ENCODE measurements at regions not wholly inside any gene's neighbourhood (a gene's known extent, or its start where the extent isn't known, plus 50 kb on each side); places are given as distances from the start of the nearest gene placed in this dataset.

DNA sequence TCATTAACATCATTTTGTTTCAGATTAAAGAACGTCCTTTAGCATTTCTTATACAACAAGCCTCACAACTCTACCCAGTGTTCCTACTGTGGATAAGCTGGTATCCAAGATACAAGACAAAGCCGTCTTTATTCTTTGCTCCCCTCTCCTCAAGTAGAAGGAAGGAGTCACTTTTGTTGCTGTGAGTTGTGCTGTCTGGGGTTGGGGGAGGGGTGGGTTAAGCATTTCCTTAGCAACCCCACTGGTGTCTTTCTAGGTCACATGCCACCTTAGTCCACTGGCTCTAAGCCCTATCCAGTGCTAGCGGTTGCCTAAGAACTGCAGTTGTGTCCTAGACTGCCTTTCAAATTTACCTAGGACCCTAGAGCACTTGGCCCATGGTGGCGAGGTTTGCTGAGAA, 155.6 kb upstream of the PIEZO2 start:
- WGBS, 4 donors, result 76 to 83% (median 81%) methylated on average over 3 to 4 of the region's 4 CpGs

DNA sequence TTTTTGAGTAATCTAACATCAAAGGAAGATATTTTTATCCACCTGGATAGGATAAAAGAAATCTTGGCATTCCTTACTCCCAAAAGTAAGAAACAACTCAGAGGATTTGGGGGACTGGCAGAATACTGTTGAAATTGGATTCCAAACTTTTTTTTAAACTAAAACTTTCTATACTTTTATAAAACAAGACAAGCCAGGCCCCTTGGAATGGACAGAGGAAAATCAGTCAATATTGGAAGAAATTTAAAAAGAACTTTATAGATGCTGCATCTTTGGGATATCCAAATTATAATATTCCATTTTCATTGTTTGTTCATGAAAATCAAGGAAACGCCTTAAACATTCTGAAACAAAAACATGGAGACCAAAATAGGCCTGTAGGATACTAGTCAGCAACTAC, 147.6 kb upstream of the PIEZO2 start:
- no peak for DNase-seq
- no peaks in the 10 kb centered on the region for H3K27me3 ChIP-seq
- TF ChIP-seq, protein P1, sequence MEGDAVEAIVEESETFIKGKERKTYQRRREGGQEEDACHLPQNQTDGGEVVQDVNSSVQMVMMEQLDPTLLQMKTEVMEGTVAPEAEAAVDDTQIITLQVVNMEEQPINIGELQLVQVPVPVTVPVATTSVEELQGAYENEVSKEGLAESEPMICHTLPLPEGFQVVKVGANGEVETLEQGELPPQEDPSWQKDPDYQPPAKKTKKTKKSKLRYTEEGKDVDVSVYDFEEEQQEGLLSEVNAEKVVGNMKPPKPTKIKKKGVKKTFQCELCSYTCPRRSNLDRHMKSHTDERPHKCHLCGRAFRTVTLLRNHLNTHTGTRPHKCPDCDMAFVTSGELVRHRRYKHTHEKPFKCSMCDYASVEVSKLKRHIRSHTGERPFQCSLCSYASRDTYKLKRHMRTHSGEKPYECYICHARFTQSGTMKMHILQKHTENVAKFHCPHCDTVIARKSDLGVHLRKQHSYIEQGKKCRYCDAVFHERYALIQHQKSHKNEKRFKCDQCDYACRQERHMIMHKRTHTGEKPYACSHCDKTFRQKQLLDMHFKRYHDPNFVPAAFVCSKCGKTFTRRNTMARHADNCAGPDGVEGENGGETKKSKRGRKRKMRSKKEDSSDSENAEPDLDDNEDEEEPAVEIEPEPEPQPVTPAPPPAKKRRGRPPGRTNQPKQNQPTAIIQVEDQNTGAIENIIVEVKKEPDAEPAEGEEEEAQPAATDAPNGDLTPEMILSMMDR (IDR thresholded peaks at IDR 0.05), result no peak
- TF ChIP-seq POLR2A (IDR thresholded peaks at IDR 0.05), result no peak
- H3K9me3 ChIP-seq (replicated peaks in 1 of 3), result no peaks in the 10 kb centered on the region
- intact Hi-C loops (cut with DNase I), result no loop called here
- no peaks in the 10 kb centered on the region for H3K36me3 ChIP-seq (replicated peaks in 1 of 2)
- no peak overlapping the region for H3K27ac ChIP-seq
- H3K4me1 ChIP-seq (replicated peaks in 1 of 2), result no peaks in the 10 kb centered on the region
- no peak overlapping the region for H3K4me3 ChIP-seq
- 57 to 80% (median 73%) methylated on average over 1 of the region's 1 CpG for WGBS, 4 donors

More for the DNA sequence above, 155.6 kb upstream of the PIEZO2 start:
- no peak overlapping the region for H3K27ac ChIP-seq
- DNase-seq, result no peak
- peaks cover 0 to 14% of the 10 kb centered on the region in 2 donors for H3K4me1 ChIP-seq (replicated peaks in 1 of 2)
- intact Hi-C loops (cut with DNase I), result no loop called here
- no peaks in the 10 kb centered on the region for H3K27me3 ChIP-seq
- TF ChIP-seq, protein P1 (IDR thresholded peaks at IDR 0.05), result no peak
- TF ChIP-seq POLR2A (IDR thresholded peaks at IDR 0.05), result no peak
- H3K4me3 ChIP-seq, result no peak overlapping the region
- no peaks in the 10 kb centered on the region for H3K36me3 ChIP-seq (replicated peaks in 1 of 2)
- no peaks in the 10 kb centered on the region for H3K9me3 ChIP-seq (replicated peaks in 1 of 3)

DNA sequence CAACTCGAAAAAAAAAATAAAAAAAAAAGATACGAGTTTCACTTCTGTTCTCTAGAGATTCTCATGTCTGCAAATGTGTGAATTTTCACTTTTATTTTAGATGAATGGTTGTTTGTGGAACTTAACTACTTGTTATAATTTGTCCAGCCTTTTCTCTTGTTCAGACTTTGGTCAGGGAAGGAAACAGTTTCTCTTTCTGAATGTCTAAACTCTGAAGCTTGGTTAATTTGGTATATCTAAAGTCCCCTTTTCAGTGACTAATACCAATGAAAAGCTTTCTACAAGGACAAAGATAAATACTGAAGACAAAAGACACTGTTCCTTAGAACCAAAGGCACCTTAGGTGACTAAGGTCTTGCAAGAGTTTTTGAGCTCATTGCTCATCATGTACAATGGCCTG, 144.4 kb upstream of the PIEZO2 start:
- no peaks in the 10 kb centered on the region for H3K27me3 ChIP-seq
- H3K9me3 ChIP-seq (replicated peaks in 1 of 3), result no peaks in the 10 kb centered on the region
- no peak overlapping the region for H3K27ac ChIP-seq
- H3K36me3 ChIP-seq (replicated peaks in 1 of 2), result no peaks in the 10 kb centered on the region
- DNase-seq, result no peak
- TF ChIP-seq, protein P1 (IDR thresholded peaks at IDR 0.05), result no peak
- no peak overlapping the region for H3K4me3 ChIP-seq
- WGBS, 4 donors, result 47 to 68% (median 55%) methylated on average over 2 of the region's 2 CpGs
- intact Hi-C loops (cut with DNase I), result no loop called here
- H3K4me1 ChIP-seq (replicated peaks in 1 of 2), result no peaks in the 10 kb centered on the region

DNA sequence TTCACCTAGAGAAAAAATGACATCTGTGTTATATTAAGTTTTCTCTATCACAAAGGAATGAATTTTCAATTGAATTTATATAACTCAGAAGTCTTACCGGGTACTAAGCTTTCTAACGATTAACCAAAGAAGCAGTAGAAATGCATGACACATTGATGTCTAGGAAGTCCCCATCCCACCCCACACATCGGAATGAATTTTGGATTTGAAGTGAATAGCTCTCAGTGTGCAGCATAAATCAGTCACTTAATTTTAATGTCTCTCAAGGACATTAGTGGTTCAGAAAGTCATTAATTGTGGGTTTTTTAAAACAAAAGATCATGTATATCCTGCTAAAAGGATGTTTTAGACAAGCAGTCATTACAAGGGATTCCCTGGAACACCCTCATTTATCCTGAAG, 141.4 kb upstream of the PIEZO2 start:
- no peaks in the 10 kb centered on the region for H3K4me1 ChIP-seq (replicated peaks in 1 of 2)
- WGBS, 4 donors, result 65 to 75% (median 73%) methylated on average over 3 of the region's 3 CpGs
- H3K9me3 ChIP-seq (replicated peaks in 1 of 3), result no peaks in the 10 kb centered on the region
- no peak overlapping the region for H3K4me3 ChIP-seq
- H3K27ac ChIP-seq, result no peak overlapping the region
- no peaks in the 10 kb centered on the region for H3K27me3 ChIP-seq
- intact Hi-C loops (cut with DNase I), result no loop called here
- no peak for TF ChIP-seq POLR2A (IDR thresholded peaks at IDR 0.05)
- TF ChIP-seq, protein P1 (IDR thresholded peaks at IDR 0.05), result no peak
- DNase-seq, result no peak
- no peaks in the 10 kb centered on the region for H3K36me3 ChIP-seq (replicated peaks in 1 of 2)
